ENCODE measurements at regions not wholly inside any gene's neighbourhood (a gene's known extent, or its start where the extent isn't known, plus 50 kb on each side); places are given as distances from the start of the nearest gene placed in this dataset.
"Not testable (repeated sequence)": the region's sequence is repeated elsewhere in the genome, so short reads cannot be mapped to it uniquely, and the experiment has no call there.

DNA sequence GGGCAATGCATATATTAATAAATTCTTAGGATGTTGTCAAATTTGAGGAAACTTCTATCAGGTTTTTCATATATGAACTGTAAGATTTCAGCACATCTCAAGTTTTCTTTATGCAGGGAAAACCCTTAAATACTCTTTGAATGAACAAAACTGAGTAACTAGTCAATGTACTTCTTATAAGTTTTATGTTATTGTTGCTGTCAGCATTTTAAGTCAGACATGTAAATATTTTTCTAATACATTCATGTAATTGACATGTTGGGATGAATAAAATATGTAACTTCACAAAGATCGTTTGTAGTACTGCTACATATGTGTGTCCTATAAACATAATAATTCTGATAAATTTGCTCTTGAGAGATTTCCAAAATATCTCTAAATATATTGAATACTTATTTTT is 109.6 kb downstream of the BMP4 start:
- POLR2A ChIA-PET (ENCODE audit: low non-redundant PET): no interaction called here
- H3K27ac ChIP-seq: no peak overlapping the region
- CTCF ChIA-PET: no interaction called here
- no peak for TF ChIP-seq CTCF (conservative IDR thresholded peaks at IDR 0.05; ENCODE audit: low read depth)
- DNase-seq (ENCODE audit: low spot score): no peak

- DNase-seq (ENCODE audit: low spot score): no peak
- H3K27ac ChIP-seq: no peak overlapping the region
- CTCF ChIA-PET: interaction anchor here (0.6 kb wide), 1 partner anchor 13 kb away, joined by 5 read pairs; no protein-coding TSS in a partner anchor
- POLR2A ChIA-PET (ENCODE audit: low non-redundant PET): no interaction called here
- no peak for TF ChIP-seq CTCF (conservative IDR thresholded peaks at IDR 0.05; ENCODE audit: low read depth)
These were observed 110.6 kb downstream of the BMP4 start for GRCh38 chr14:53845813-53846693.

GRCh38 chr14:53842938-53843337 is 113.7 kb downstream of the BMP4 start:
- no peak overlapping the region for H3K27ac ChIP-seq
- no peak for TF ChIP-seq CTCF (conservative IDR thresholded peaks at IDR 0.05; ENCODE audit: low read depth)
- ChIA-PET CTCF (no interaction called here), POLR2A (ENCODE audit: low non-redundant PET) (no interaction called here)
- peak; percentile 41 for DNase-seq (ENCODE audit: low spot score)

DNA sequence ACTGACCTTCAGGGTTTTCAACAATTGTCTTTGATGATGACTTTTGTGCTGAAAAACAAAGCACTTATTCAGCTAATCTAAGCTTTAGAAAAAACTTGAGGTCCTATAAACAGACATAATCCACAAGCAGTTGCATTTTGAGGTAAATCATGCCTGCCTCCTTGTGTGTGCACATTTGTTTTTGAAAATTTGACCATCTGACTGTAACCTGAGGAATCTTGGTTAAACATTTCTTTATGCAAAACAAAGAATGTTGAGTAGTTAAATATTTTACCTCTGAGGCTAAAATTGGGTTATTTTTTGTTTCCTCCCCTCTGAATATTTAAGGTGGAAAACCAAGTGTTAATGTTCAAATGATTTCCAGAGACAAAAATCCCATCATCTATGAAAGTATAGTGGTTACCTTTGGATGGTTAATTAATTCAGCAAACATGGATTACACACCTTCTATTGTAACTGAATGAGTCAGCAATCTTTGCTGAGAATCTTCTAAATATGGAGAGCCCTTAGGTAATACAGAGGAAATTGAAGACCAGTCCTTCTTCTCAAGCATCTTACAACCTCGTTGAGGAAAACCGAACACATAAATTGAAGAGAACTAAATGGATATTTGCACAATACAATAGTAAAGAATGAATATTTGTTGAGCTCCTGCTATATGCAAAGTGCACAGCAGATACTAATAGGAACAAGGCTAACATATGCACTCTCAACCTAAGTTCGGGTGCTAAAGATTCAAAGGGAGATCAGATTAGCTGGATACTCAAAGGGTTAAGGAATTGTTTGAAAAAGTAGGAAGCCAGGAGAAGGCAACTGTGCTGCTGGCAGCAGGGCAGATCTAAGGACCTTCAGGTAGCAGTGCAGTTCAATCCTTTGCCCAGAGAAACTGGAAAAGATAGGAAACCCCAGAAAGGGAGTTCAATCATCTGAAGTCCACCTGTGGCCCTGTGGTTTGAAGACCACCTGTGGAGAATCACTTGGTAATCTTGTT is 115.2 kb downstream of the BMP4 start:
- DNase-seq (ENCODE audit: low spot score): no peak
- CTCF ChIA-PET: interaction anchor here (0.7 kb wide), 1 partner anchor 353 kb away, joined by 3 read pairs; no protein-coding TSS in a partner anchor
- POLR2A ChIA-PET (ENCODE audit: low non-redundant PET): no interaction called here
- TF ChIP-seq CTCF (conservative IDR thresholded peaks at IDR 0.05; ENCODE audit: low read depth): no peak
- no peak overlapping the region for H3K27ac ChIP-seq

GRCh38 chr14:53840444-53840843 is 116.2 kb downstream of the BMP4 start:
- CTCF ChIA-PET: no interaction called here
- POLR2A ChIA-PET (ENCODE audit: low non-redundant PET): no interaction called here
- no peak overlapping the region for H3K27ac ChIP-seq
- TF ChIP-seq CTCF (conservative IDR thresholded peaks at IDR 0.05; ENCODE audit: low read depth): no peak
- DNase-seq (ENCODE audit: low spot score): peak; percentile 96

DNA sequence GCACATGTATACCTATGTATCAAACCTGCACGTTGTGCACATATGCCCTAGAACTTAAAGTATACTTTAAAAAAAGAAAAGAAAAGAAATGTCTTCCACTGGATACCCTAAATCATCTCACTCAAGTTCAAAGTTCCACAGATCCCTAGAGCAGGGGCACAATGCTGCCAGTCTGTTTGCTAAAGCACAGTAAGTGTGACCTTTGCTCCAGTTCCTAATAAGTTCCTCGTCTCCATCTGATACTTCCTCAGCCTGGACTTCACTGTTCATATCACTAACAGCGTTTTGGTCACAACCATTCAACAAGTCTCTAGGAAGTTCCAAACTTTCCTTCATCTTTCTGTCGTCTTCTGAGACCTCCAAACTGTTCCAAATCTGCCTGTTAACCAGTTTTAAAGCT is 118.3 kb downstream of the BMP4 start:
- POLR2A ChIA-PET (ENCODE audit: low non-redundant PET): no interaction called here
- no peak overlapping the region for H3K27ac ChIP-seq
- DNase-seq (ENCODE audit: low spot score): no peak
- no peak for TF ChIP-seq CTCF (conservative IDR thresholded peaks at IDR 0.05; ENCODE audit: low read depth)
- CTCF ChIA-PET: no interaction called here

- CTCF ChIA-PET; H3K27ac ChIP-seq; DNase-seq (ENCODE audit: low spot score); POLR2A ChIA-PET (ENCODE audit: low non-redundant PET): not testable (repeated sequence)
These were observed 119.0 kb downstream of the BMP4 start for GRCh38 chr14:53837656-53838055.
